Fibroblast of lung (primary cell): ENCODE measurements at regions not wholly inside any gene's neighbourhood (a gene's known extent, or its start where the extent isn't known, plus 50 kb on each side); places are given as distances from the start of the nearest gene placed in this dataset.

Experiments
- EZH2 ChIP-seq: IDR thresholded peaks from 2 replicates; pipeline ENCODE4 v1.5.1; 2012; ENCODE audit warnings: low read length, control low read depth, mild to moderate bottlenecking; ENCODE audit errors: missing control alignments
- TF ChIP-seq, protein P1 (sequence below), 2 donors: IDR thresholded peaks in 1 of 2; conservative IDR thresholded peaks in 1 of 2; 1 replicate in 1 of 2; 2 replicates in 1 of 2; pipeline ENCODE4 v1.5.1; 2011 to 2012; ENCODE audit warnings: low read length in 2 of 2, control low read depth in 1 of 2, inconsistent platforms in 1 of 2, low read depth in 1 of 2, mild to moderate bottlenecking in 1 of 2

DNA sequence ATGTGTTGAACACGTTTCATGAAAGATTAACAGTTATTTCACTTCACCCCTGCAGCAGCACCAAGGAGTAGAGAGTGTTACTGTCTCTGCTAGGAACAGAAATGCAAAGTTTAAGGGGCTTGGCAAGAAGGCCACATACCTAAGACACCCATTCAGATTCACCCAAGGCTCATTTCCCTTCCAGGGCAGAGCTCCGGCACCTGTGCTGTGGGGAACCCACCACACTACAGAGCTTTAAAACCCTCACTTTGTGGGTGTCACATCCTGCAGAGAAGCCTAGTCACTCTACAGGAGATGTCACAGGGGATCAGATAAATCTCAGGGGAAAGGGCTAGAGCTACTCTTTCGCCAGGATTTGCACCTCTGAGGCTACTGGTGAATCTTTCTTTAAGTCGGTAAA lies 176.1 kb upstream of the KLF6 start:
- TF ChIP-seq, protein P1, sequence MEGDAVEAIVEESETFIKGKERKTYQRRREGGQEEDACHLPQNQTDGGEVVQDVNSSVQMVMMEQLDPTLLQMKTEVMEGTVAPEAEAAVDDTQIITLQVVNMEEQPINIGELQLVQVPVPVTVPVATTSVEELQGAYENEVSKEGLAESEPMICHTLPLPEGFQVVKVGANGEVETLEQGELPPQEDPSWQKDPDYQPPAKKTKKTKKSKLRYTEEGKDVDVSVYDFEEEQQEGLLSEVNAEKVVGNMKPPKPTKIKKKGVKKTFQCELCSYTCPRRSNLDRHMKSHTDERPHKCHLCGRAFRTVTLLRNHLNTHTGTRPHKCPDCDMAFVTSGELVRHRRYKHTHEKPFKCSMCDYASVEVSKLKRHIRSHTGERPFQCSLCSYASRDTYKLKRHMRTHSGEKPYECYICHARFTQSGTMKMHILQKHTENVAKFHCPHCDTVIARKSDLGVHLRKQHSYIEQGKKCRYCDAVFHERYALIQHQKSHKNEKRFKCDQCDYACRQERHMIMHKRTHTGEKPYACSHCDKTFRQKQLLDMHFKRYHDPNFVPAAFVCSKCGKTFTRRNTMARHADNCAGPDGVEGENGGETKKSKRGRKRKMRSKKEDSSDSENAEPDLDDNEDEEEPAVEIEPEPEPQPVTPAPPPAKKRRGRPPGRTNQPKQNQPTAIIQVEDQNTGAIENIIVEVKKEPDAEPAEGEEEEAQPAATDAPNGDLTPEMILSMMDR (conservative IDR thresholded peaks at IDR 0.05 in 1 of 2, IDR thresholded peaks at IDR 0.05 in 1 of 2; ENCODE audit: low read depth in 1 of 2, low read length in 2 of 2): no peak
- TF ChIP-seq EZH2: no peak
